AML-193 (cell line): ENCODE measurements at regions not wholly inside any gene's neighbourhood (a gene's known extent, or its start where the extent isn't known, plus 50 kb on each side); places are given as distances from the start of the nearest gene placed in this dataset.

Source experiments
- DNase-seq, 2 experiments: peaks; one replicate each; lab custom pipeline; 2025; lab: John Stamatoyannopoulos, UW

GRCh38 chr10:59088912-59089573 is 87.4 kb upstream of the PHYHIPL start:
- no peak for DNase-seq

GRCh38 chr10:59090817-59091622 is 85.4 kb upstream of the PHYHIPL start:
- no peak for DNase-seq

GRCh38 chr10:59093461-59093860 is 83.0 kb upstream of the PHYHIPL start:
- DNase-seq: no peak

GRCh38 chr10:59096631-59097030 is 79.8 kb upstream of the PHYHIPL start:
- DNase-seq: no peak

GRCh38 chr10:59098387-59098786 is 78.1 kb upstream of the PHYHIPL start:
- DNase-seq: no peak

GRCh38 chr10:59098831-59099452 is 77.5 kb upstream of the PHYHIPL start:
- no peak for DNase-seq

GRCh38 chr10:59099481-59099880 is 77.0 kb upstream of the PHYHIPL start:
- DNase-seq: no peak

GRCh38 chr10:59102394-59102793 is 74.0 kb upstream of the PHYHIPL start:
- no peak for DNase-seq

- no peak for DNase-seq
These were observed 72.3 kb upstream of the PHYHIPL start for GRCh38 chr10:59104186-59104585.

GRCh38 chr10:59106441-59106840 is 70.0 kb upstream of the PHYHIPL start:
- DNase-seq: no peak

GRCh38 chr10:59107147-59107546 is 69.3 kb upstream of the PHYHIPL start:
- DNase-seq: no peak

GRCh38 chr10:59108296-59108870 is 68.1 kb upstream of the PHYHIPL start:
- DNase-seq: no peak

- DNase-seq: no peak
These were observed 67.6 kb upstream of the PHYHIPL start for GRCh38 chr10:59108886-59109288.

- no peak for DNase-seq
These were observed 66.6 kb upstream of the PHYHIPL start for GRCh38 chr10:59109826-59110225.

- DNase-seq: no peak
These were observed 52.3 kb upstream of the PHYHIPL start for GRCh38 chr10:59124187-59124586.

- DNase-seq: no peak
These were observed 50.8 kb upstream of the PHYHIPL start for GRCh38 chr10:59125666-59126065.

GRCh38 chr10:59126261-59126660 is 50.2 kb upstream of the PHYHIPL start:
- DNase-seq: no peak
